WERI-Rb-1 (cell line): ENCODE measurements at regions not wholly inside any gene's neighbourhood (a gene's known extent, or its start where the extent isn't known, plus 50 kb on each side); places are given as distances from the start of the nearest gene placed in this dataset.

Experiments
- DNase-seq: peaks from one replicate; pipeline ENCODE4 v3.0.0-alpha.2; 2020
- H3K27ac ChIP-seq: fragments of 250-450 bp; sonication (Bioruptor Pico); 2 replicates; pipeline ENCODE4 v1.5.1; 2020; ENCODE audit warnings: mild to moderate bottlenecking, moderate library complexity
- H3K27me3 ChIP-seq: fragments of 250-450 bp; sonication (Bioruptor Pico); 2 replicates; pipeline ENCODE4 v1.5.1; 2021; ENCODE audit warnings: mild to moderate bottlenecking, low read depth, moderate library complexity; ENCODE audit not compliant: insufficient read depth, severe bottlenecking
- H3K36me3 ChIP-seq: fragments of 250-450 bp; sonication (Bioruptor Pico); 2 replicates; pipeline ENCODE4 v1.5.1; 2020; ENCODE audit warnings: mild to moderate bottlenecking, moderate library complexity
- H3K4me3 ChIP-seq: 2 replicates; pipeline ENCODE4 v1.5.1; 2011; ENCODE audit warnings: low read depth, mild to moderate bottlenecking, control low read depth, low read length
- H3K9me3 ChIP-seq: fragments of 250-450 bp; sonication (Bioruptor Pico); 2 replicates; pipeline ENCODE4 v1.5.1; 2021; ENCODE audit warnings: mild to moderate bottlenecking, moderate library complexity; ENCODE audit not compliant: severe bottlenecking
- CTCF ChIP-seq: IDR thresholded peaks from 2 replicates; pipeline ENCODE4 v1.5.1; 2011; ENCODE audit warnings: low read depth, mild to moderate bottlenecking, control low read depth, inconsistent platforms, low read length

GRCh38 chr22:47658182-47658581 lies 895.7 kb downstream of the TBC1D22A start:
- Histone ChIP-seq H3K36me3 (no peaks in the 10 kb centered on the region), H3K27ac (no peak overlapping the region), H3K4me3 (no peak overlapping the region), H3K9me3 (no peaks in the 10 kb centered on the region), H3K27me3 (no peaks in the 10 kb centered on the region)
- no peak for DNase-seq
- TF ChIP-seq CTCF = no peak

- DNase-seq = no peak
- TF ChIP-seq CTCF = no peak
- Histone ChIP-seq H3K27me3 (no peaks in the 10 kb centered on the region), H3K4me3 (no peak overlapping the region), H3K27ac (no peak overlapping the region), H3K36me3 (no peaks in the 10 kb centered on the region), H3K9me3 (no peaks in the 10 kb centered on the region)
These were observed 894.8 kb downstream of the TBC1D22A start for GRCh38 chr22:47657224-47657623.

- TF ChIP-seq CTCF = no peak
- no peak overlapping the region for H3K4me3 ChIP-seq
- H3K36me3 ChIP-seq = no peaks in the 10 kb centered on the region
- no peak for DNase-seq
- H3K9me3 ChIP-seq = no peaks in the 10 kb centered on the region
- no peak overlapping the region for H3K27ac ChIP-seq
- H3K27me3 ChIP-seq = no peaks in the 10 kb centered on the region
These were observed 894.4 kb downstream of the TBC1D22A start for GRCh38 chr22:47656806-47657205.

- H3K4me3 ChIP-seq = no peak overlapping the region
- no peak overlapping the region for H3K27ac ChIP-seq
- TF ChIP-seq CTCF = no peak
- DNase-seq = no peak
- H3K36me3 ChIP-seq = no peaks in the 10 kb centered on the region
- H3K9me3 ChIP-seq = no peaks in the 10 kb centered on the region
- no peaks in the 10 kb centered on the region for H3K27me3 ChIP-seq
These were observed 893.5 kb downstream of the TBC1D22A start for GRCh38 chr22:47655930-47656329.

GRCh38 chr22:47654922-47655491 lies 892.6 kb downstream of the TBC1D22A start:
- DNase-seq = no peak
- Histone ChIP-seq H3K4me3 (no peak overlapping the region), H3K36me3 (no peaks in the 10 kb centered on the region), H3K27ac (no peak overlapping the region), H3K9me3 (no peaks in the 10 kb centered on the region), H3K27me3 (no peaks in the 10 kb centered on the region)
- no peak for TF ChIP-seq CTCF

- H3K4me3 ChIP-seq = no peak overlapping the region
- no peak overlapping the region for H3K27ac ChIP-seq
- no peak for TF ChIP-seq CTCF
- H3K27me3 ChIP-seq = no peaks in the 10 kb centered on the region
- H3K9me3 ChIP-seq = no peaks in the 10 kb centered on the region
- no peaks in the 10 kb centered on the region for H3K36me3 ChIP-seq
- DNase-seq = no peak
These were observed 891.5 kb downstream of the TBC1D22A start for GRCh38 chr22:47653921-47654320.
